ENCODE measurements at regions not wholly inside any gene's neighbourhood (a gene's known extent, or its start where the extent isn't known, plus 50 kb on each side); places are given as distances from the start of the nearest gene placed in this dataset.

- TF ChIP-seq CTCF (IDR thresholded peaks at IDR 0.05) (no peak), POLR2A (IDR thresholded peaks at IDR 0.05) (no peak)
Observed at GRCh38 chr15:72958634-72959033, 93.6 kb upstream of the NEO1 start.

Measured in body of pancreas (tissue), 4 donors.